ENCODE measurements at regions not wholly inside any gene's neighbourhood (a gene's known extent, or its start where the extent isn't known, plus 50 kb on each side); places are given as distances from the start of the nearest gene placed in this dataset.

DNA sequence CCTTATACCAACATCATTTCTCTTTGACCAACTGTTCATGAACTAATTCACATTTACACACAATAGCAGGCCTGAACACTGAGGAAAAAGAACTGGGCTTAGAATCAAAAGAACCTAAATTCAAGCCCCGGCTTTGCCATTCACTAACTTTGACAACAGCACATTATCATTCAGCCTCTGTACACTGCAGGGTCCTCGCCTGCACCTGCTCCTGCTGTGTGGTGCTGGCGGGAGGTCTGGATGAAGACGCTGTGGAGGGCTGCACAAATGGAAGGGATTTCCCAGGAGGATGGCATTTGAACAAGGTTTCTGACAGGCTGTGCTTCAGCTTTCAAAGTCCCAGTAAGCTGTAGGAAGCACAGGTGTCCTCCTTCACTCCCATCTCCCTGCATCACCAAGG is 151.2 kb downstream of the ZDHHC21 start:
- no peak for DNase-seq (ENCODE audit: low read depth in 1 of 2, low spot score in 1 of 2)
- TF ChIP-seq GABPA (IDR thresholded peaks at IDR 0.05; ENCODE audit: low read depth) (no peak), POLR2AphosphoS5 (IDR thresholded peaks at IDR 0.05; ENCODE audit: low read depth) (no peak), SPI1 (IDR thresholded peaks at IDR 0.05; ENCODE audit: borderline replicate concordance, low read depth) (no peak)
- TF ChIP-seq, protein P1, sequence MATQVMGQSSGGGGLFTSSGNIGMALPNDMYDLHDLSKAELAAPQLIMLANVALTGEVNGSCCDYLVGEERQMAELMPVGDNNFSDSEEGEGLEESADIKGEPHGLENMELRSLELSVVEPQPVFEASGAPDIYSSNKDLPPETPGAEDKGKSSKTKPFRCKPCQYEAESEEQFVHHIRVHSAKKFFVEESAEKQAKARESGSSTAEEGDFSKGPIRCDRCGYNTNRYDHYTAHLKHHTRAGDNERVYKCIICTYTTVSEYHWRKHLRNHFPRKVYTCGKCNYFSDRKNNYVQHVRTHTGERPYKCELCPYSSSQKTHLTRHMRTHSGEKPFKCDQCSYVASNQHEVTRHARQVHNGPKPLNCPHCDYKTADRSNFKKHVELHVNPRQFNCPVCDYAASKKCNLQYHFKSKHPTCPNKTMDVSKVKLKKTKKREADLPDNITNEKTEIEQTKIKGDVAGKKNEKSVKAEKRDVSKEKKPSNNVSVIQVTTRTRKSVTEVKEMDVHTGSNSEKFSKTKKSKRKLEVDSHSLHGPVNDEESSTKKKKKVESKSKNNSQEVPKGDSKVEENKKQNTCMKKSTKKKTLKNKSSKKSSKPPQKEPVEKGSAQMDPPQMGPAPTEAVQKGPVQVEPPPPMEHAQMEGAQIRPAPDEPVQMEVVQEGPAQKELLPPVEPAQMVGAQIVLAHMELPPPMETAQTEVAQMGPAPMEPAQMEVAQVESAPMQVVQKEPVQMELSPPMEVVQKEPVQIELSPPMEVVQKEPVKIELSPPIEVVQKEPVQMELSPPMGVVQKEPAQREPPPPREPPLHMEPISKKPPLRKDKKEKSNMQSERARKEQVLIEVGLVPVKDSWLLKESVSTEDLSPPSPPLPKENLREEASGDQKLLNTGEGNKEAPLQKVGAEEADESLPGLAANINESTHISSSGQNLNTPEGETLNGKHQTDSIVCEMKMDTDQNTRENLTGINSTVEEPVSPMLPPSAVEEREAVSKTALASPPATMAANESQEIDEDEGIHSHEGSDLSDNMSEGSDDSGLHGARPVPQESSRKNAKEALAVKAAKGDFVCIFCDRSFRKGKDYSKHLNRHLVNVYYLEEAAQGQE (IDR thresholded peaks at IDR 0.05; ENCODE audit: insufficient replicate concordance, low read depth) = no peak
- H3K27ac ChIP-seq (replicated peaks) = no peak overlapping the region
- no peaks in the 10 kb centered on the region for H3K27me3 ChIP-seq (ENCODE audit: insufficient read depth, poor library complexity, severe bottlenecking)
- H3K4me3 ChIP-seq (replicated peaks; ENCODE audit: insufficient read depth, low read length) = no peak overlapping the region

DNA sequence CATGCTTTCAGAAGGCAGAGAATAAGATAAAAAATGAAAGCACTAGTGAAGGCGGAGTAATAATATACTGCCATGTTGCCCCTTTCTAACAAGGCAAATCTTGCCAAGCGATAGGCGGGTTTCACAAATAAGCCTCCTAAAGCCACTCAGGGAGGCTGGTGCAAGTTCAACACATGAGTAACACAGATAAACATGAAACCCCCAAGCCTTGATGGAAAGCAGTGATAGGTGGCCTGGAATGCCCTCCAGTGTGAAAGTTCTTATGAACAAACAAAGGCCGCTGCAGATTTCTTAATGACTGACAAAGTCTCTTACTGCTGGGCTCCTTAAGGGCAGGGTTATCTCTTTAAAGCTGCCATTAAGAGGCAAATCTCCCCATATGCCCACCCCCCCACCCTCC is 154.7 kb downstream of the ZDHHC21 start:
- no peak for DNase-seq (ENCODE audit: low read depth in 1 of 2, low spot score in 1 of 2)
- H3K4me3 ChIP-seq (replicated peaks; ENCODE audit: insufficient read depth, low read length) = no peak overlapping the region
- TF ChIP-seq, protein P1 (IDR thresholded peaks at IDR 0.05; ENCODE audit: insufficient replicate concordance, low read depth) = no peak
- TF ChIP-seq SPI1 (IDR thresholded peaks at IDR 0.05; ENCODE audit: borderline replicate concordance, low read depth) = no peak
- no peak for TF ChIP-seq GABPA (IDR thresholded peaks at IDR 0.05; ENCODE audit: low read depth)
- H3K27me3 ChIP-seq (ENCODE audit: insufficient read depth, poor library complexity, severe bottlenecking) = no peaks in the 10 kb centered on the region
- H3K27ac ChIP-seq (replicated peaks) = no peak overlapping the region

DNA sequence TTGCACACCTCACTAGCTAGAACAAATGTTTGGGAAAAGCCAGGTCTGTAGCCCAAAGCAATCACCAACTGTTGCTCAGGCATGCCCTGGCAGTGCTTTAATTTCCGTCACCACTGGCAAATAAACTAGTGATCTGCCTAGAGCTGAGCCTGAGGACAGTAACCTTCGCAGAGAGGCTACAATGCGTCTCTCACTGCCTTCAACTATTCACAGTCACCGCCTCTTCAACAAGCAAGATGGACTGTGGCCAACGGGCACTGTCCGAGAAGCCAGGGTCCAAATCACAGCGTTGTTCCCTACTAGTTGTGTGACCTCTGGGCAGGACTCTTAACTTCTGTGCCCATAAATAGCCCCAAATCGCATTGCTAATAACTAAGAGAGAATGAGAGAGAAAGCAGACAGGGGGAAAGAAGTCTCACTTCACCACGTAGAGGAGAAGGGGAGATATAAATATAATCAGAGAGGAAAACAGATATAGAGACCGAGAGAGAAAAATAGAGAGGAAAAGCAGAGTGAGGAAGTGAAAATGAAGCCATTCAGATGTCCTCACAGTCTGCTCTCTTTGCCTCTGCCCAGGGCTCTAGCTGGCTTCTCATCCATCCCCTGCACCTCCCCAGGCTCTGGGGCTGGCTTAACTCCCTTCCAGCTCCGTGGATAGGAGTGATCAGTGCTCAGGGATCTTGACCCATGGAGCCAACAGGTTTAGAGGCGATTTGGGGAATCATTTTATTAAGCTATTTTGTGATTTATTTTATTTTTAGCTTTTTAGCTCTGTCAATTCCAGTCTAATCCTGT is 157.9 kb downstream of the ZDHHC21 start:
- no peak overlapping the region for H3K27ac ChIP-seq (replicated peaks)

More for the DNA sequence above, 157.9 kb downstream of the ZDHHC21 start:
- TF ChIP-seq POLR2AphosphoS5 (IDR thresholded peaks at IDR 0.05; ENCODE audit: low read depth) = no peak
- TF ChIP-seq, protein P2, sequence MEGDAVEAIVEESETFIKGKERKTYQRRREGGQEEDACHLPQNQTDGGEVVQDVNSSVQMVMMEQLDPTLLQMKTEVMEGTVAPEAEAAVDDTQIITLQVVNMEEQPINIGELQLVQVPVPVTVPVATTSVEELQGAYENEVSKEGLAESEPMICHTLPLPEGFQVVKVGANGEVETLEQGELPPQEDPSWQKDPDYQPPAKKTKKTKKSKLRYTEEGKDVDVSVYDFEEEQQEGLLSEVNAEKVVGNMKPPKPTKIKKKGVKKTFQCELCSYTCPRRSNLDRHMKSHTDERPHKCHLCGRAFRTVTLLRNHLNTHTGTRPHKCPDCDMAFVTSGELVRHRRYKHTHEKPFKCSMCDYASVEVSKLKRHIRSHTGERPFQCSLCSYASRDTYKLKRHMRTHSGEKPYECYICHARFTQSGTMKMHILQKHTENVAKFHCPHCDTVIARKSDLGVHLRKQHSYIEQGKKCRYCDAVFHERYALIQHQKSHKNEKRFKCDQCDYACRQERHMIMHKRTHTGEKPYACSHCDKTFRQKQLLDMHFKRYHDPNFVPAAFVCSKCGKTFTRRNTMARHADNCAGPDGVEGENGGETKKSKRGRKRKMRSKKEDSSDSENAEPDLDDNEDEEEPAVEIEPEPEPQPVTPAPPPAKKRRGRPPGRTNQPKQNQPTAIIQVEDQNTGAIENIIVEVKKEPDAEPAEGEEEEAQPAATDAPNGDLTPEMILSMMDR (IDR thresholded peaks at IDR 0.05; ENCODE audit: insufficient read depth, low read length) = no peak
- TF ChIP-seq, protein P1 (IDR thresholded peaks at IDR 0.05; ENCODE audit: insufficient replicate concordance, low read depth) = no peak
- DNase-seq (ENCODE audit: low read depth in 1 of 2, low spot score in 1 of 2) = no peak
- Histone ChIP-seq H3K27me3 (ENCODE audit: insufficient read depth, poor library complexity, severe bottlenecking) (no peaks in the 10 kb centered on the region), H3K4me3 (replicated peaks; ENCODE audit: insufficient read depth, low read length) (no peak overlapping the region)

Data from HL-60 (cell line).